GM23248 (cell line): ENCODE measurements at regions not wholly inside any gene's neighbourhood (a gene's known extent, or its start where the extent isn't known, plus 50 kb on each side); places are given as distances from the start of the nearest gene placed in this dataset.

Experiments
- DNase-seq: peaks from one replicate; pipeline ENCODE4 v3.0.0-alpha.2; 2015
- H2AFZ ChIP-seq: fragments of 200-600 bp; sonication (generic); 2 replicates; pipeline ENCODE4 v1.6.1; 2016; ENCODE audit warnings: antibody characterized with exemption
- H3F3A ChIP-seq: fragments of 200-600 bp; sonication (generic); 2 replicates; pipeline ENCODE4 v1.6.1; 2016; ENCODE audit warnings: mild to moderate bottlenecking, antibody characterized with exemption, mixed run types; ENCODE audit not compliant: insufficient read depth
- H3K27ac ChIP-seq: fragments of 200-600 bp; sonication (generic); 2 replicates; pipeline ENCODE4 v1.5.1; 2016; ENCODE audit warnings: mild to moderate bottlenecking
- H3K27me3 ChIP-seq: fragments of 200-600 bp; sonication (generic); replicated peaks from 2 replicates; pipeline ENCODE4 v1.6.1; 2016; ENCODE audit warnings: mild to moderate bottlenecking; ENCODE audit not compliant: insufficient read depth
- H3K36me3 ChIP-seq: fragments of 200-600 bp; sonication (generic); 2 replicates; pipeline ENCODE4 v1.6.1; 2016; ENCODE audit warnings: low read depth, mild to moderate bottlenecking
- H3K4me1 ChIP-seq: fragments of 200-600 bp; sonication (generic); 2 replicates; pipeline ENCODE4 v1.6.1; 2016; ENCODE audit warnings: mild to moderate bottlenecking; ENCODE audit not compliant: insufficient read depth
- H3K4me2 ChIP-seq: fragments of 200-600 bp; sonication (generic); one replicate; pipeline ENCODE4 v1.6.1; 2016; ENCODE audit warnings: mild to moderate bottlenecking; ENCODE audit not compliant: unreplicated experiment
- H3K4me3 ChIP-seq: fragments of 200-600 bp; sonication (generic); 2 replicates; pipeline ENCODE4 v1.5.1; 2016; ENCODE audit warnings: mild to moderate bottlenecking
- H3K79me2 ChIP-seq: fragments of 200-600 bp; sonication (generic); 2 replicates; pipeline ENCODE4 v1.6.1; 2016; ENCODE audit warnings: mild to moderate bottlenecking; ENCODE audit not compliant: insufficient read depth
- H3K9ac ChIP-seq: fragments of 200-600 bp; sonication (generic); 2 replicates; pipeline ENCODE4 v1.6.1; 2016; ENCODE audit warnings: mild to moderate bottlenecking
- H3K9me2 ChIP-seq: fragments of 200-600 bp; sonication (generic); 2 replicates; pipeline ENCODE4 v1.6.1; 2016; ENCODE audit warnings: mixed run types, mild to moderate bottlenecking, moderate library complexity; ENCODE audit not compliant: insufficient read depth
- H3K9me3 ChIP-seq: fragments of 200-600 bp; sonication (generic); one replicate; pipeline ENCODE4 v1.6.1; 2017; ENCODE audit warnings: low read depth
- H4K20me1 ChIP-seq: fragments of 200-600 bp; sonication (generic); 2 replicates; pipeline ENCODE4 v1.6.0; 2016; ENCODE audit not compliant: insufficient read depth
- EZH2 ChIP-seq: fragments of 200-600 bp; sonication (generic); IDR thresholded peaks from 2 replicates; pipeline ENCODE4 v1.6.1; 2018; ENCODE audit warnings: antibody characterized with exemption, mild to moderate bottlenecking; ENCODE audit not compliant: insufficient read depth, poor library complexity, severe bottlenecking
- EZH2phosphoT487 ChIP-seq: fragments of 200-600 bp; sonication (generic); IDR thresholded peaks from 2 replicates; pipeline ENCODE4 v1.6.1; 2018; ENCODE audit warnings: antibody characterized with exemption, moderate library complexity, mild to moderate bottlenecking, low read depth; ENCODE audit not compliant: insufficient read depth
- WGBS, 2 experiments: methylation state at CpG; one replicate each; pipeline ENCODE4 v1.1.6; 2015 to 2017; ENCODE audit warnings: low lambda C conversion rate in 2 of 2, low coverage in 1 of 2; ENCODE audit errors: missing lambda C conversion rate in 2 of 2; 5-methylcytosine and 5-hydroxymethylcytosine counted together
- in situ Hi-C: fragments of 300-500 bp; cut with MboI; formaldehyde crosslinking; loops from 2 replicates; pipeline ENCODE4 v1.15.0; 2020

GRCh38 chr17:70855401-70856054 is 686.2 kb downstream of the KCNJ2 start:
- TF ChIP-seq EZH2phosphoT487 (no peak), EZH2 (no peak)
- Histone ChIP-seq H3K4me2 (no peak overlapping the region), H3K4me3 (no peak overlapping the region), H3K4me1 (no peaks in the 10 kb centered on the region), H2AFZ (no peak overlapping the region), H3K36me3 (no peaks in the 10 kb centered on the region), H3K79me2 (no peaks in the 10 kb centered on the region), H3K27me3 (no peaks in the 10 kb centered on the region), H4K20me1 (no peaks in the 10 kb centered on the region), H3F3A (no peaks in the 10 kb centered on the region), H3K27ac (no peak overlapping the region), H3K9me2 (no peaks in the 10 kb centered on the region), H3K9me3 (no peaks in the 10 kb centered on the region), H3K9ac (no peak overlapping the region)
- in situ Hi-C loops = no loop called here
- peak; percentile 1 for DNase-seq
- 80 to 82% methylated on average over 8 of the region's 8 CpGs for WGBS, 2 experiments

- WGBS, 2 experiments = 47% methylated on average over 3 of the region's 3 CpGs
- H3K4me3 ChIP-seq = no peak overlapping the region
- no peaks in the 10 kb centered on the region for H3K9me3 ChIP-seq
- no peaks in the 10 kb centered on the region; the same call in 1 of the 2 replicates for H3K9me2 ChIP-seq
- no peaks in the 10 kb centered on the region for H3K4me1 ChIP-seq
- H3K27me3 ChIP-seq = no peaks in the 10 kb centered on the region
- no peak for DNase-seq
- H3K9ac ChIP-seq = no peak overlapping the region
- in situ Hi-C loops = no loop called here
- H3K79me2 ChIP-seq = no peaks in the 10 kb centered on the region
- H3K4me2 ChIP-seq = no peak overlapping the region
- H3K36me3 ChIP-seq = no peaks in the 10 kb centered on the region
- no peak overlapping the region for H3K27ac ChIP-seq
- TF ChIP-seq EZH2 = no peak
- H4K20me1 ChIP-seq = no peaks in the 10 kb centered on the region
- H3F3A ChIP-seq = no peaks in the 10 kb centered on the region
- no peak overlapping the region for H2AFZ ChIP-seq
These were observed 688.0 kb downstream of the KCNJ2 start for GRCh38 chr17:70857351-70857750.

- DNase-seq = no peak
- 29 to 31% methylated on average over 1 of the region's 1 CpG for WGBS, 2 experiments
These were observed 690.5 kb downstream of the KCNJ2 start for GRCh38 chr17:70859829-70860228.

GRCh38 chr17:70862295-70862694 is 693.0 kb downstream of the KCNJ2 start:
- in situ Hi-C loops = no loop called here
- Histone ChIP-seq H3K27ac (no peak overlapping the region), H3K9me3 (no peaks in the 10 kb centered on the region), H4K20me1 (no peaks in the 10 kb centered on the region), H3K79me2 (no peaks in the 10 kb centered on the region), H3K4me2 (no peak overlapping the region), H3K4me3 (no peak overlapping the region), H3K36me3 (no peaks in the 10 kb centered on the region), H3K9ac (no peak overlapping the region), H2AFZ (no peak overlapping the region), H3F3A (no peaks in the 10 kb centered on the region), H3K4me1 (no peaks in the 10 kb centered on the region), H3K9me2 (no peaks in the 10 kb centered on the region; the same call in 1 of the 2 replicates), H3K27me3 (no peaks in the 10 kb centered on the region)
- TF ChIP-seq EZH2phosphoT487 (no peak), EZH2 (no peak)
- no peak for DNase-seq
- WGBS, 2 experiments = 74 to 86% methylated on average over 1 of the region's 1 CpG

More at GRCh38 chr17:70859829-70860228, 690.5 kb downstream of the KCNJ2 start:
- in situ Hi-C loops = no loop called here
- no peaks in the 10 kb centered on the region for H3K9me3 ChIP-seq
- H3K27ac ChIP-seq = no peak overlapping the region
- no peaks in the 10 kb centered on the region for H4K20me1 ChIP-seq
- no peaks in the 10 kb centered on the region; the same call in 1 of the 2 replicates for H3K9me2 ChIP-seq
- no peak overlapping the region for H3K9ac ChIP-seq
- no peak for TF ChIP-seq EZH2
- no peak for TF ChIP-seq EZH2phosphoT487
- no peaks in the 10 kb centered on the region for H3K79me2 ChIP-seq
- H3K4me2 ChIP-seq = no peak overlapping the region
- H3K27me3 ChIP-seq = no peaks in the 10 kb centered on the region
- H3K4me3 ChIP-seq = no peak overlapping the region
- H3K36me3 ChIP-seq = no peaks in the 10 kb centered on the region
- no peaks in the 10 kb centered on the region for H3F3A ChIP-seq
- no peak overlapping the region for H2AFZ ChIP-seq
- H3K4me1 ChIP-seq = no peaks in the 10 kb centered on the region
